HG02623 (cell line): ENCODE measurements at regions not wholly inside any gene's neighbourhood (a gene's known extent, or its start where the extent isn't known, plus 50 kb on each side); places are given as distances from the start of the nearest gene placed in this dataset.
"Not testable (repeated sequence)": the region's sequence is repeated elsewhere in the genome, so short reads cannot be mapped to it uniquely, and the experiment has no call there.

Experiments
- ATAC-seq: cut with Tn5 transposase; IDR thresholded peaks from one replicate; pipeline ENCODE4 v1.9.1; 2021; ENCODE audit warnings: moderate library complexity; ENCODE audit not compliant: unreplicated experiment

GRCh38 chr18:51323961-51324360 lies 126.5 kb upstream of the MEX3C start:
- no peak for ATAC-seq

- no peak for ATAC-seq
Measured at GRCh38 chr18:51330148-51330547, 132.7 kb upstream of the MEX3C start.

GRCh38 chr18:51330739-51331138 lies 133.3 kb upstream of the MEX3C start:
- ATAC-seq, result no peak

- ATAC-seq, result no peak
Measured at GRCh38 chr18:51337406-51337805, 139.9 kb upstream of the MEX3C start.

- no peak for ATAC-seq
Measured at GRCh38 chr18:51339856-51340255, 142.4 kb upstream of the MEX3C start.

GRCh38 chr18:51340332-51340731 lies 142.9 kb upstream of the MEX3C start:
- ATAC-seq, result no peak

- no peak for ATAC-seq
Measured at GRCh38 chr18:51342815-51343214, 145.3 kb upstream of the MEX3C start.

- no peak for ATAC-seq
Measured at GRCh38 chr18:51345848-51346391, 148.4 kb upstream of the MEX3C start.

- ATAC-seq, result no peak
Measured at GRCh38 chr18:51346404-51346803, 148.9 kb upstream of the MEX3C start.

- no peak for ATAC-seq
Measured at GRCh38 chr18:51350081-51350480, 152.6 kb upstream of the MEX3C start.

- no peak for ATAC-seq
Measured at GRCh38 chr18:51355841-51356240, 158.4 kb upstream of the MEX3C start.

- ATAC-seq, result not testable (repeated sequence)
Measured at GRCh38 chr18:51360301-51360700, 162.8 kb upstream of the MEX3C start.

GRCh38 chr18:51361130-51361860 lies 163.8 kb upstream of the MEX3C start:
- ATAC-seq, result no peak

GRCh38 chr18:51363384-51363783 lies 165.9 kb upstream of the MEX3C start:
- no peak for ATAC-seq

- ATAC-seq, result no peak
Measured at GRCh38 chr18:51370996-51371395, 173.5 kb upstream of the MEX3C start.

- no peak for ATAC-seq
Measured at GRCh38 chr18:51371929-51372328, 174.4 kb upstream of the MEX3C start.

GRCh38 chr18:51382081-51382480 lies 184.6 kb upstream of the MEX3C start:
- ATAC-seq, result no peak

- no peak for ATAC-seq
Measured at GRCh38 chr18:51383116-51383515, 185.6 kb upstream of the MEX3C start.

- no peak for ATAC-seq
Measured at GRCh38 chr18:51383711-51384110, 186.2 kb upstream of the MEX3C start.

- no peak for ATAC-seq
Measured at GRCh38 chr18:51385270-51385669, 187.8 kb upstream of the MEX3C start.

GRCh38 chr18:51390702-51391101 lies 193.2 kb upstream of the MEX3C start:
- no peak for ATAC-seq

GRCh38 chr18:51391215-51391614 lies 193.7 kb upstream of the MEX3C start:
- no peak for ATAC-seq

GRCh38 chr18:51391731-51392130 lies 194.2 kb upstream of the MEX3C start:
- no peak for ATAC-seq
